Karpas-422 (cell line): ENCODE measurements at regions not wholly inside any gene's neighbourhood (a gene's known extent, or its start where the extent isn't known, plus 50 kb on each side); places are given as distances from the start of the nearest gene placed in this dataset.
"Not testable (repeated sequence)": the region's sequence is repeated elsewhere in the genome, so short reads cannot be mapped to it uniquely, and the experiment has no call there.

ENCODE experiments used
- DNase-seq: peaks from one replicate; pipeline ENCODE4 v3.0.0-alpha.2; 2015
- H2AFZ ChIP-seq: fragments of 200-600 bp; sonication (generic); 2 replicates; pipeline ENCODE4 v1.6.1; 2014; ENCODE audit warnings: antibody characterized with exemption, low read length, mixed read lengths
- H3K27ac ChIP-seq: fragments of 200-600 bp; sonication (generic); 2 replicates; pipeline ENCODE4 v1.5.1; 2014; ENCODE audit warnings: mild to moderate bottlenecking, low read length, moderate library complexity
- H3K27me3 ChIP-seq: fragments of 200-600 bp; sonication (generic); 2 replicates; pipeline ENCODE4 v1.6.1; 2014; ENCODE audit warnings: low read length, mixed read lengths
- H3K36me3 ChIP-seq: fragments of 200-600 bp; sonication (generic); 2 replicates; pipeline ENCODE4 v1.6.1; 2014; ENCODE audit warnings: low read length, mixed read lengths; ENCODE audit not compliant: insufficient read depth
- H3K4me1 ChIP-seq: fragments of 200-600 bp; sonication (generic); 2 replicates; pipeline ENCODE4 v1.6.1; 2014; ENCODE audit warnings: mild to moderate bottlenecking, low read length, mixed read lengths
- H3K4me2 ChIP-seq: fragments of 200-600 bp; sonication (generic); 2 replicates; pipeline ENCODE4 v1.6.1; 2014; ENCODE audit warnings: low read length, low read depth, mild to moderate bottlenecking; ENCODE audit not compliant: poor library complexity, severe bottlenecking
- H3K4me3 ChIP-seq: fragments of 200-600 bp; sonication (generic); 2 replicates; pipeline ENCODE4 v1.5.1; 2014; ENCODE audit warnings: mild to moderate bottlenecking, antibody characterized with exemption, low read length, mixed read lengths
- H3K79me2 ChIP-seq: fragments of 200-600 bp; sonication (generic); 2 replicates; pipeline ENCODE4 v1.6.1; 2014; ENCODE audit warnings: mild to moderate bottlenecking, low read length, mixed read lengths
- H3K9ac ChIP-seq: fragments of 200-600 bp; sonication (generic); 2 replicates; pipeline ENCODE4 v1.6.0; 2014; ENCODE audit warnings: low read length
- H3K9me2 ChIP-seq: fragments of 200-600 bp; sonication (generic), shearing (Covaris generic); replicated peaks from 2 replicates; pipeline ENCODE4 v1.6.0; 2014; ENCODE audit warnings: mild to moderate bottlenecking, low read length, moderate library complexity; ENCODE audit not compliant: insufficient read depth
- H3K9me3 ChIP-seq: fragments of 300-700, 200-600 bp; sonication (generic); 2 replicates; pipeline ENCODE4 v1.6.1; 2014; ENCODE audit warnings: low read length, mixed read lengths
- H4K20me1 ChIP-seq: fragments of 200-600 bp; sonication (generic); 2 replicates; pipeline ENCODE4 v1.6.1; 2014; ENCODE audit warnings: mild to moderate bottlenecking, antibody characterized with exemption, low read length, low read depth; ENCODE audit not compliant: insufficient read depth

- no peaks in the 10 kb centered on the region for H3K36me3 ChIP-seq
- no peak overlapping the region for H3K4me2 ChIP-seq
- no peaks in the 10 kb centered on the region for H3K9me2 ChIP-seq
- no peaks in the 10 kb centered on the region for H3K9me3 ChIP-seq
- H3K27me3 ChIP-seq: no peaks in the 10 kb centered on the region
- no peak for DNase-seq
- no peaks in the 10 kb centered on the region for H4K20me1 ChIP-seq
- H3K27ac ChIP-seq: no peak overlapping the region
- no peak overlapping the region for H3K4me3 ChIP-seq
- no peak overlapping the region for H3K9ac ChIP-seq
- no peaks in the 10 kb centered on the region for H3K4me1 ChIP-seq
- H3K79me2 ChIP-seq: no peaks in the 10 kb centered on the region
- no peak overlapping the region for H2AFZ ChIP-seq
Measured at GRCh38 chr13:60273971-60274527, 110.3 kb upstream of the DIAPH3 start.

- DNase-seq: no peak
- no peak overlapping the region for H3K4me2 ChIP-seq
- H2AFZ ChIP-seq: no peak overlapping the region
- H3K9me3 ChIP-seq: no peaks in the 10 kb centered on the region
- H4K20me1 ChIP-seq: no peaks in the 10 kb centered on the region
- no peaks in the 10 kb centered on the region for H3K9me2 ChIP-seq
- no peak overlapping the region for H3K27ac ChIP-seq
- no peaks in the 10 kb centered on the region for H3K79me2 ChIP-seq
- H3K36me3 ChIP-seq: no peaks in the 10 kb centered on the region
- no peaks in the 10 kb centered on the region for H3K4me1 ChIP-seq
- H3K27me3 ChIP-seq: no peaks in the 10 kb centered on the region
- H3K9ac ChIP-seq: no peak overlapping the region
- H3K4me3 ChIP-seq: no peak overlapping the region
Measured at GRCh38 chr13:60274655-60275054, 110.9 kb upstream of the DIAPH3 start.

- no peaks in the 10 kb centered on the region for H3K36me3 ChIP-seq
- H3K4me3 ChIP-seq: no peak overlapping the region
- no peaks in the 10 kb centered on the region for H4K20me1 ChIP-seq
- no peak overlapping the region for H2AFZ ChIP-seq
- H3K27ac ChIP-seq: no peak overlapping the region
- H3K9me2 ChIP-seq: no peaks in the 10 kb centered on the region
- no peak overlapping the region for H3K4me2 ChIP-seq
- DNase-seq: no peak
- no peaks in the 10 kb centered on the region for H3K9me3 ChIP-seq
- H3K9ac ChIP-seq: no peak overlapping the region
- H3K4me1 ChIP-seq: no peaks in the 10 kb centered on the region
- no peaks in the 10 kb centered on the region for H3K27me3 ChIP-seq
- no peaks in the 10 kb centered on the region for H3K79me2 ChIP-seq
Measured at GRCh38 chr13:60275208-60275607, 111.5 kb upstream of the DIAPH3 start.

GRCh38 chr13:60280524-60280923 lies 116.5 kb upstream of the TDRD3 start:
- not testable (repeated sequence) for H3K36me3 ChIP-seq, H3K4me3 ChIP-seq, H4K20me1 ChIP-seq, H3K9me2 ChIP-seq, H3K9ac ChIP-seq, H3K4me2 ChIP-seq, H3K27ac ChIP-seq, H3K79me2 ChIP-seq, H3K27me3 ChIP-seq, DNase-seq, H2AFZ ChIP-seq, H3K9me3 ChIP-seq, H3K4me1 ChIP-seq

GRCh38 chr13:60282186-60282585 lies 114.8 kb upstream of the TDRD3 start:
- no peak overlapping the region for H3K9ac ChIP-seq
- H2AFZ ChIP-seq: no peak overlapping the region
- H3K27ac ChIP-seq: no peak overlapping the region
- no peaks in the 10 kb centered on the region for H3K4me1 ChIP-seq
- H3K9me2 ChIP-seq: no peaks in the 10 kb centered on the region
- no peak overlapping the region for H3K4me3 ChIP-seq
- H3K27me3 ChIP-seq: no peaks in the 10 kb centered on the region
- no peaks in the 10 kb centered on the region for H3K36me3 ChIP-seq
- H3K79me2 ChIP-seq: no peaks in the 10 kb centered on the region
- H4K20me1 ChIP-seq: no peaks in the 10 kb centered on the region
- DNase-seq: no peak
- H3K4me2 ChIP-seq: no peak overlapping the region
- no peaks in the 10 kb centered on the region for H3K9me3 ChIP-seq

GRCh38 chr13:60282708-60283107 lies 114.3 kb upstream of the TDRD3 start:
- Histone ChIP-seq H3K36me3 (no peaks in the 10 kb centered on the region), H3K4me3 (no peak overlapping the region), H2AFZ (no peak overlapping the region), H3K4me2 (no peak overlapping the region), H3K27me3 (no peaks in the 10 kb centered on the region), H4K20me1 (no peaks in the 10 kb centered on the region), H3K9ac (no peak overlapping the region), H3K4me1 (no peaks in the 10 kb centered on the region), H3K9me3 (no peaks in the 10 kb centered on the region), H3K27ac (no peak overlapping the region), H3K9me2 (no peaks in the 10 kb centered on the region), H3K79me2 (no peaks in the 10 kb centered on the region)
- no peak for DNase-seq

GRCh38 chr13:60286707-60287106 lies 110.3 kb upstream of the TDRD3 start:
- Histone ChIP-seq H3K4me2 (no peak overlapping the region), H4K20me1 (no peaks in the 10 kb centered on the region), H3K79me2 (no peaks in the 10 kb centered on the region), H3K9ac (no peak overlapping the region), H3K27ac (no peak overlapping the region), H2AFZ (no peak overlapping the region), H3K36me3 (no peaks in the 10 kb centered on the region), H3K4me1 (no peaks in the 10 kb centered on the region), H3K9me3 (no peaks in the 10 kb centered on the region), H3K27me3 (no peaks in the 10 kb centered on the region), H3K9me2 (no peaks in the 10 kb centered on the region), H3K4me3 (no peak overlapping the region)
- no peak for DNase-seq

GRCh38 chr13:60288569-60288968 lies 108.5 kb upstream of the TDRD3 start:
- DNase-seq: no peak
- Histone ChIP-seq H4K20me1 (no peaks in the 10 kb centered on the region), H3K4me2 (no peak overlapping the region), H3K79me2 (no peaks in the 10 kb centered on the region), H3K4me3 (no peak overlapping the region), H3K36me3 (no peaks in the 10 kb centered on the region), H3K9ac (no peak overlapping the region), H3K27ac (no peak overlapping the region), H2AFZ (no peak overlapping the region), H3K9me3 (no peaks in the 10 kb centered on the region), H3K4me1 (no peaks in the 10 kb centered on the region), H3K9me2 (no peaks in the 10 kb centered on the region), H3K27me3 (no peaks in the 10 kb centered on the region)

- Histone ChIP-seq H3K36me3 (no peaks in the 10 kb centered on the region), H3K9me3 (no peaks in the 10 kb centered on the region), H3K4me3 (no peak overlapping the region)
Measured at GRCh38 chr13:60303166-60303565, 93.9 kb upstream of the TDRD3 start.

More at GRCh38 chr13:60303166-60303565, 93.9 kb upstream of the TDRD3 start:
- H3K79me2 ChIP-seq: no peaks in the 10 kb centered on the region
- H3K9ac ChIP-seq: no peak overlapping the region
- H3K4me2 ChIP-seq: no peak overlapping the region
- no peaks in the 10 kb centered on the region for H3K4me1 ChIP-seq
- H3K9me2 ChIP-seq: no peaks in the 10 kb centered on the region
- H3K27me3 ChIP-seq: no peaks in the 10 kb centered on the region
- H2AFZ ChIP-seq: no peak overlapping the region
- no peaks in the 10 kb centered on the region for H4K20me1 ChIP-seq
- no peak overlapping the region for H3K27ac ChIP-seq
- DNase-seq: no peak
